ENCODE measurements at regions not wholly inside any gene's neighbourhood (a gene's known extent, or its start where the extent isn't known, plus 50 kb on each side); places are given as distances from the start of the nearest gene placed in this dataset.

GRCh38 chr6:18733921-18734550 lies 346.9 kb downstream of the RNF144B start:
- ATAC-seq (ENCODE audit: low read depth) (no peak), DNase-seq (no peak)
- Histone ChIP-seq H3K4me3 (ENCODE audit: insufficient read depth, low read depth, low read length) (no peak overlapping the region), H3K56ac (ENCODE audit: extremely low read depth, insufficient read depth, low read length) (no peak overlapping the region), H3K9me3 (ENCODE audit: control insufficient read depth, insufficient read depth, low read length) (no peaks in the 10 kb centered on the region), H4K5ac (ENCODE audit: low read depth, low read length) (no peak overlapping the region), H3K23ac (ENCODE audit: low read depth, low read length) (no peak overlapping the region), H3K14ac (replicated peaks; ENCODE audit: low read depth, low read length) (no peak overlapping the region), H2BK15ac (ENCODE audit: low read depth, low read length) (no peak overlapping the region), H3K4ac (ENCODE audit: low read depth, low read length) (no peak overlapping the region), H2BK5ac (ENCODE audit: low read depth, low read length, poor library complexity, severe bottlenecking) (no peak overlapping the region), H2AFZ (replicated peaks; ENCODE audit: low read length, poor library complexity) (no peak overlapping the region), H2AK9ac (replicated peaks; ENCODE audit: low read depth, low read length, poor library complexity) (no peak overlapping the region), H4K20me1 (ENCODE audit: insufficient read depth, low read length) (no peaks in the 10 kb centered on the region), H4K8ac (ENCODE audit: low read depth in 2 of 2, low read length in 2 of 2) (no peak overlapping the region), H3K79me1 (ENCODE audit: low read depth in 1 of 2, low read length in 2 of 2) (no peaks in the 10 kb centered on the region), H3K9ac (ENCODE audit: low read depth, low read length) (no peak overlapping the region), H3K36me3 (ENCODE audit: control insufficient read depth, insufficient read depth, low read length) (no peaks in the 10 kb centered on the region), H3K9me1 (ENCODE audit: insufficient read depth, low read length) (no peaks in the 10 kb centered on the region), H4K91ac (ENCODE audit: insufficient read depth, low read depth, low read length) (no peak overlapping the region), H2BK20ac (ENCODE audit: low read depth, low read length) (no peak overlapping the region), H3K4me2 (ENCODE audit: low read depth, low read length) (no peak overlapping the region), H3K18ac (ENCODE audit: low read depth, low read length) (no peak overlapping the region), H3K4me1 (ENCODE audit: control insufficient read depth, insufficient read depth, low read length) (no peaks in the 10 kb centered on the region), H2BK120ac (ENCODE audit: low read depth, low read length) (no peak overlapping the region), H3K27ac (ENCODE audit: insufficient read depth, low read length) (no peak overlapping the region), H2AK5ac (ENCODE audit: low read depth, low read length) (no peak overlapping the region), H3K27me3 (ENCODE audit: control insufficient read depth, insufficient read depth, low read length) (no peaks in the 10 kb centered on the region)
- TF ChIP-seq NFE2L2 (IDR thresholded peaks at IDR 0.05; ENCODE audit: low read depth, low read length) (no peak), POLR2A (IDR thresholded peaks at IDR 0.05; ENCODE audit: low read depth, low read length) (no peak), CTCF (conservative IDR thresholded peaks at IDR 0.05; ENCODE audit: low read depth, low read length) (no peak), RCOR1 (IDR thresholded peaks at IDR 0.05; ENCODE audit: insufficient replicate concordance, low read length) (no peak), CHD1 (IDR thresholded peaks at IDR 0.05; ENCODE audit: low read depth, low read length) (no peak), MAZ (IDR thresholded peaks at IDR 0.05; ENCODE audit: borderline replicate concordance, low read depth, low read length) (no peak), SMC3 (IDR thresholded peaks at IDR 0.05; ENCODE audit: low read depth, low read length) (no peak), ELK1 (IDR thresholded peaks at IDR 0.05; ENCODE audit: borderline replicate concordance, low read depth, low read length) (no peak), RFX5 (IDR thresholded peaks at IDR 0.05; ENCODE audit: low read depth, low read length) (no peak), USF2 (IDR thresholded peaks at IDR 0.05; ENCODE audit: low read depth, low read length) (no peak), RAD21 (IDR thresholded peaks at IDR 0.05; ENCODE audit: low read length) (no peak)
- ChIA-PET POLR2A (ENCODE audit: unreplicated experiment) (no interaction called here), CTCF (no interaction called here)
- dilution Hi-C loops (cut with HindIII; ENCODE audit: low sequenced_read_pairs, unreplicated experiment) = no loop called here
- no CpG with 5 or more reads among the region's 1 CpG for WGBS, 2 experiments (ENCODE audit: extremely low coverage in 2 of 2, insufficient read length in 1 of 2)
- in situ Hi-C loops (cut with MboI; ENCODE audit: low sequenced_read_pairs) = no loop called here
- intact Hi-C loops (cut with micrococcal nuclease) = no loop called here
- BruUV-seq (replicated peaks) = no TSS peak

Measured in IMR-90 (cell line).